Glutamatergic neuron (in vitro differentiated cells): ENCODE measurements at regions not wholly inside any gene's neighbourhood (a gene's known extent, or its start where the extent isn't known, plus 50 kb on each side); places are given as distances from the start of the nearest gene placed in this dataset.

Experiments used
- DNase-seq: peaks from one replicate; pipeline ENCODE4 v3.0.0; 2022
- H3K27ac Mint-ChIP-seq: one replicate; pipeline ENCODE4 v1.8.0; 2020; ENCODE audit warnings: mild to moderate bottlenecking, mixed read lengths, inconsistent platforms; ENCODE audit not compliant: unreplicated experiment
- H3K27me3 Mint-ChIP-seq: one replicate; pipeline ENCODE4 v1.8.0; 2020; ENCODE audit warnings: mild to moderate bottlenecking, moderate library complexity, mixed read lengths, inconsistent platforms; ENCODE audit not compliant: unreplicated experiment
- H3K36me3 Mint-ChIP-seq: one replicate; pipeline ENCODE4 v1.8.0; 2020; ENCODE audit warnings: mild to moderate bottlenecking, mixed read lengths, inconsistent platforms; ENCODE audit not compliant: unreplicated experiment
- H3K4me1 Mint-ChIP-seq: one replicate; pipeline ENCODE4 v1.8.0; 2020; ENCODE audit warnings: mild to moderate bottlenecking, low read depth, mixed read lengths, inconsistent platforms; ENCODE audit not compliant: unreplicated experiment
- H3K4me3 Mint-ChIP-seq: one replicate; pipeline ENCODE4 v1.8.0; 2020; ENCODE audit warnings: mild to moderate bottlenecking, mixed read lengths, inconsistent platforms; ENCODE audit not compliant: unreplicated experiment
- H3K9me3 Mint-ChIP-seq: one replicate; pipeline ENCODE4 v1.8.0; 2020; ENCODE audit warnings: mild to moderate bottlenecking, moderate library complexity, mixed read lengths, inconsistent platforms; ENCODE audit not compliant: unreplicated experiment
- TF ChIP-seq, protein P1 (sequence below): fragments of 200-600 bp; sonication (generic); IDR thresholded peaks from one replicate; pipeline ENCODE4 v1.5.0; 2021; ENCODE audit not compliant: partially characterized antibody, unreplicated experiment

GRCh38 chrX:94114362-94114761 lies 440.4 kb downstream of the FAM133A start:
- Mint-ChIP-seq H3K27ac (no peak overlapping the region), H3K4me3 (no peak overlapping the region), H3K9me3 (no peaks in the 10 kb centered on the region), H3K27me3 (no peaks in the 10 kb centered on the region), H3K4me1 (no peaks in the 10 kb centered on the region), H3K36me3 (no peaks in the 10 kb centered on the region)
- TF ChIP-seq, protein P1, sequence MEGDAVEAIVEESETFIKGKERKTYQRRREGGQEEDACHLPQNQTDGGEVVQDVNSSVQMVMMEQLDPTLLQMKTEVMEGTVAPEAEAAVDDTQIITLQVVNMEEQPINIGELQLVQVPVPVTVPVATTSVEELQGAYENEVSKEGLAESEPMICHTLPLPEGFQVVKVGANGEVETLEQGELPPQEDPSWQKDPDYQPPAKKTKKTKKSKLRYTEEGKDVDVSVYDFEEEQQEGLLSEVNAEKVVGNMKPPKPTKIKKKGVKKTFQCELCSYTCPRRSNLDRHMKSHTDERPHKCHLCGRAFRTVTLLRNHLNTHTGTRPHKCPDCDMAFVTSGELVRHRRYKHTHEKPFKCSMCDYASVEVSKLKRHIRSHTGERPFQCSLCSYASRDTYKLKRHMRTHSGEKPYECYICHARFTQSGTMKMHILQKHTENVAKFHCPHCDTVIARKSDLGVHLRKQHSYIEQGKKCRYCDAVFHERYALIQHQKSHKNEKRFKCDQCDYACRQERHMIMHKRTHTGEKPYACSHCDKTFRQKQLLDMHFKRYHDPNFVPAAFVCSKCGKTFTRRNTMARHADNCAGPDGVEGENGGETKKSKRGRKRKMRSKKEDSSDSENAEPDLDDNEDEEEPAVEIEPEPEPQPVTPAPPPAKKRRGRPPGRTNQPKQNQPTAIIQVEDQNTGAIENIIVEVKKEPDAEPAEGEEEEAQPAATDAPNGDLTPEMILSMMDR: no peak
- no peak for DNase-seq

GRCh38 chrX:94121799-94122198 lies 447.8 kb downstream of the FAM133A start:
- Mint-ChIP-seq H3K27me3 (no peaks in the 10 kb centered on the region), H3K27ac (no peak overlapping the region), H3K4me1 (no peaks in the 10 kb centered on the region), H3K36me3 (no peaks in the 10 kb centered on the region), H3K9me3 (no peaks in the 10 kb centered on the region), H3K4me3 (no peak overlapping the region)
- DNase-seq: no peak
- TF ChIP-seq, protein P1: no peak

DNA sequence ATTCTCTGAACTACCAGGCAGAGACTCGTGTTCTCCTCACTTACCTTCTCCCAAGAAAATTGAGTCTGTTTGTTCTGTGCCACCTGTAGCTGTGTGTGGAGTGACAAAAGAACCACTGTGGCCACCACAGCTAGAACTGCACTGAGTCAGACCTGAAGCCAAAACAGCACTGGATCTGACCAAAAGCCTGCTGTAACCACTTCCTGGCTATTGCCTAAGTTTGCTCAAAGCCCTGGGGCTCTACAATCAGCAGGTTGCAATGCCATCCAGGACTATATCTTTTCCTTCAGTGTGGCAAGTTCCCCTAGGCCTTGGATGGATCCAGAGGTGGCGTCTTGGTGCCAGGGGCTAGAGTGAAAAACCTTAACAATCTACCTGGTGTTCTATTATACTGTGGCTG lies 449.1 kb downstream of the FAM133A start:
- TF ChIP-seq, protein P1: no peak
- no peak overlapping the region for H3K4me3 Mint-ChIP-seq
- H3K9me3 Mint-ChIP-seq: no peaks in the 10 kb centered on the region
- H3K36me3 Mint-ChIP-seq: no peaks in the 10 kb centered on the region
- H3K27ac Mint-ChIP-seq: no peak overlapping the region
- no peak for DNase-seq
- no peaks in the 10 kb centered on the region for H3K4me1 Mint-ChIP-seq
- no peaks in the 10 kb centered on the region for H3K27me3 Mint-ChIP-seq

DNA sequence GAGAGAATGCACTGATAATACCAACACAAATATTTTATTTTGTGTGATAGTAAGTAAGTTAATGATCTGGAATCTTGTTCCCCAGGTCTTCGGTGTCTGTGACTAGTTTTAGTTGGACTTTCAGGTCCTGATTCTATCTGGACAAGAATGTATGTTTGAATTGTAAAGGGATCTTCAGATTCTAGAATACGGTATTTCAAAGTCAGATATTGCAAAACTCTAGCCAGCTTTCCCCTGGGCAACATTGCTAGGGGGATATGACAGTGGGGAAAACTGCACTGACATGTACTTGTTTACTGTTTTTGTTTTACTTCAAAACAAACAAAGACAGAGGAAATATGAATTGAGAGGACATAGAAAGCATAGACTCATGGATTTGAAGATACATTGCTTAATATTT lies 489.0 kb downstream of the FAM133A start:
- no peaks in the 10 kb centered on the region for H3K27me3 Mint-ChIP-seq
- TF ChIP-seq, protein P1: no peak
- DNase-seq: no peak
- H3K4me3 Mint-ChIP-seq: no peak overlapping the region
- H3K9me3 Mint-ChIP-seq: no peaks in the 10 kb centered on the region
- H3K27ac Mint-ChIP-seq: no peak overlapping the region
- no peaks in the 10 kb centered on the region for H3K4me1 Mint-ChIP-seq
- no peaks in the 10 kb centered on the region for H3K36me3 Mint-ChIP-seq

- TF ChIP-seq, protein P1: no peak
- H3K4me1 Mint-ChIP-seq: no peaks in the 10 kb centered on the region
- no peaks in the 10 kb centered on the region for H3K9me3 Mint-ChIP-seq
- H3K27ac Mint-ChIP-seq: no peak overlapping the region
- H3K36me3 Mint-ChIP-seq: no peaks in the 10 kb centered on the region
- H3K4me3 Mint-ChIP-seq: no peak overlapping the region
- DNase-seq: no peak
- H3K27me3 Mint-ChIP-seq: peaks cover 2% of the 10 kb centered on the region
Observed at GRCh38 chrX:94178145-94178788, 504.3 kb downstream of the FAM133A start.
